Mesenchymal stem cell (in vitro differentiated cells and primary cell): ENCODE measurements at regions not wholly inside any gene's neighbourhood (a gene's known extent, or its start where the extent isn't known, plus 50 kb on each side); places are given as distances from the start of the nearest gene placed in this dataset.

Experiments used
- DNase-seq: peaks from one replicate; pipeline ENCODE4 v3.0.0-alpha.2; 2013
- H2AFZ ChIP-seq: one replicate; pipeline ENCODE4 v1.6.1; 2013; ENCODE audit warnings: low read depth, mild to moderate bottlenecking, control low read depth, inconsistent platforms, low read length, moderate library complexity
- H2AK5ac ChIP-seq: 2 replicates; pipeline ENCODE4 v1.6.1; 2013; ENCODE audit warnings: low read length, moderate library complexity, mild to moderate bottlenecking, inconsistent platforms; ENCODE audit not compliant: severe bottlenecking
- H2BK120ac ChIP-seq: one replicate; pipeline ENCODE4 v1.6.1; 2013; ENCODE audit warnings: low read depth, mild to moderate bottlenecking, inconsistent platforms, low read length, moderate library complexity
- H2BK12ac ChIP-seq, 2 experiments: one replicate each; pipeline ENCODE4 v1.6.1; 2013; ENCODE audit warnings: inconsistent platforms in 2 of 2, low read length in 2 of 2, mild to moderate bottlenecking in 2 of 2, moderate library complexity in 2 of 2, control low read depth in 1 of 2
- H2BK15ac ChIP-seq: one replicate; pipeline ENCODE4 v1.6.1; 2013; ENCODE audit warnings: mild to moderate bottlenecking, low read depth, inconsistent platforms; ENCODE audit not compliant: poor library complexity, severe bottlenecking
- H2BK5ac ChIP-seq: 2 replicates; pipeline ENCODE4 v1.6.1; 2013; ENCODE audit warnings: low read depth, mild to moderate bottlenecking, low read length, control low read depth, inconsistent platforms; ENCODE audit not compliant: poor library complexity, severe bottlenecking
- H3K14ac ChIP-seq, 2 experiments: one replicate each; pipeline ENCODE4 v1.6.1; 2013; ENCODE audit warnings: inconsistent platforms in 2 of 2, low read length in 2 of 2, control low read depth in 1 of 2, mild to moderate bottlenecking in 1 of 2, moderate library complexity in 1 of 2
- H3K18ac ChIP-seq, 2 experiments: one replicate each; pipeline ENCODE4 v1.6.1; 2013; ENCODE audit warnings: inconsistent platforms in 2 of 2, low read length in 2 of 2, control low read depth in 1 of 2, low read depth in 1 of 2, mild to moderate bottlenecking in 1 of 2
- H3K23ac ChIP-seq, 2 experiments: one replicate each; pipeline ENCODE4 v1.6.1; 2013; ENCODE audit warnings: inconsistent platforms in 2 of 2, low read length in 2 of 2, mild to moderate bottlenecking in 2 of 2, moderate library complexity in 2 of 2, control low read depth in 1 of 2
- H3K27ac ChIP-seq: 2 replicates; pipeline ENCODE4 v1.5.1; 2013; ENCODE audit warnings: mild to moderate bottlenecking, moderate library complexity, low read length, control low read depth, inconsistent platforms; ENCODE audit not compliant: poor library complexity, severe bottlenecking
- H3K27me3 ChIP-seq, 2 experiments: 2 replicates each; pipeline versions ENCODE4 v1.6.1 to v1.7.0; 2013; ENCODE audit warnings: low read length in 2 of 2, mild to moderate bottlenecking in 2 of 2, moderate library complexity in 2 of 2, control low read depth in 1 of 2, inconsistent platforms in 1 of 2; ENCODE audit not compliant: control insufficient read depth in 1 of 2, insufficient read depth in 1 of 2
- H3K36me3 ChIP-seq, 2 experiments: 2 replicates each; pipeline versions ENCODE4 v1.6.1 to v1.7.0; 2013; ENCODE audit warnings: low read length in 2 of 2, control low read depth in 1 of 2, inconsistent platforms in 1 of 2, low read depth in 1 of 2, mild to moderate bottlenecking in 1 of 2; ENCODE audit not compliant: insufficient read depth in 2 of 2, control insufficient read depth in 1 of 2
- H3K4ac ChIP-seq, 2 experiments: one replicate each; pipeline ENCODE4 v1.6.1; 2013; ENCODE audit warnings: inconsistent platforms in 2 of 2, low read length in 2 of 2, mild to moderate bottlenecking in 2 of 2, moderate library complexity in 2 of 2, control low read depth in 1 of 2, low read depth in 1 of 2
- H3K4me1 ChIP-seq: 2 replicates; pipeline ENCODE4 v1.6.1; 2013; ENCODE audit warnings: low read depth, low read length, control low read depth; ENCODE audit not compliant: control insufficient read depth, insufficient read depth
- H3K4me2 ChIP-seq: 2 replicates; pipeline ENCODE4 v1.6.1; 2013; ENCODE audit warnings: low read length, mild to moderate bottlenecking, inconsistent platforms; ENCODE audit not compliant: poor library complexity, severe bottlenecking
- H3K4me3 ChIP-seq, 2 experiments: 2 replicates each; pipeline versions ENCODE4 v1.5.1 to v1.7.0; 2013; ENCODE audit warnings: low read length in 2 of 2, mild to moderate bottlenecking in 2 of 2, control low read depth in 1 of 2, low read depth in 1 of 2; ENCODE audit not compliant: insufficient read depth in 1 of 2
- H3K79me1 ChIP-seq: replicated peaks from 2 replicates; pipeline ENCODE4 v1.6.1; 2013; ENCODE audit warnings: mild to moderate bottlenecking, control low read depth, low read length, inconsistent platforms; ENCODE audit not compliant: poor library complexity, severe bottlenecking
- H3K9ac ChIP-seq: 2 replicates; pipeline ENCODE4 v1.7.0; 2013; ENCODE audit warnings: mild to moderate bottlenecking, low read length, moderate library complexity
- H3K9me3 ChIP-seq: 2 replicates; pipeline ENCODE4 v1.7.0; 2013; ENCODE audit warnings: mild to moderate bottlenecking, low read length; ENCODE audit not compliant: control insufficient read depth
- H4K8ac ChIP-seq: one replicate; pipeline ENCODE4 v1.6.1; 2013; ENCODE audit warnings: inconsistent platforms, mild to moderate bottlenecking, low read length, moderate library complexity
- H4K91ac ChIP-seq: one replicate; pipeline ENCODE4 v1.6.1; 2013; ENCODE audit warnings: mild to moderate bottlenecking, low read length, inconsistent platforms
- WGBS: methylation state at CpG from one replicate; pipeline ENCODE4 v1.1.7; 2013; ENCODE audit warnings: mixed read lengths; 5-methylcytosine and 5-hydroxymethylcytosine counted together

- H3K14ac ChIP-seq: no peak overlapping the region
- no peak overlapping the region for H3K4me2 ChIP-seq
- H3K18ac ChIP-seq: no peak overlapping the region
- no peaks in the 10 kb centered on the region for H3K36me3 ChIP-seq
- no peak overlapping the region for H2BK5ac ChIP-seq
- no peak overlapping the region for H2BK15ac ChIP-seq
- H3K79me1 ChIP-seq: no peaks in the 10 kb centered on the region
- H3K4me3 ChIP-seq: no peak overlapping the region
- H3K9ac ChIP-seq: no peak overlapping the region
- no peak overlapping the region for H3K27ac ChIP-seq
- H2BK120ac ChIP-seq: no peak overlapping the region
- H2AK5ac ChIP-seq: no peak overlapping the region
- H3K4me1 ChIP-seq: no peaks in the 10 kb centered on the region
- no peaks in the 10 kb centered on the region for H3K27me3 ChIP-seq
- H2BK12ac ChIP-seq: no peak overlapping the region
- H2AFZ ChIP-seq: no peak overlapping the region
- no peak overlapping the region for H4K8ac ChIP-seq
- H3K9me3 ChIP-seq: no peaks in the 10 kb centered on the region
- no peak overlapping the region for H4K91ac ChIP-seq
- H3K4ac ChIP-seq: no peak overlapping the region
- no peak overlapping the region for H3K23ac ChIP-seq
- no peak for DNase-seq
- WGBS: no CpG with 5 or more reads among the region's 1 CpG
Observed at GRCh38 chr4:28682847-28683246, 1822.2 kb downstream of the STIM2 start.

DNA sequence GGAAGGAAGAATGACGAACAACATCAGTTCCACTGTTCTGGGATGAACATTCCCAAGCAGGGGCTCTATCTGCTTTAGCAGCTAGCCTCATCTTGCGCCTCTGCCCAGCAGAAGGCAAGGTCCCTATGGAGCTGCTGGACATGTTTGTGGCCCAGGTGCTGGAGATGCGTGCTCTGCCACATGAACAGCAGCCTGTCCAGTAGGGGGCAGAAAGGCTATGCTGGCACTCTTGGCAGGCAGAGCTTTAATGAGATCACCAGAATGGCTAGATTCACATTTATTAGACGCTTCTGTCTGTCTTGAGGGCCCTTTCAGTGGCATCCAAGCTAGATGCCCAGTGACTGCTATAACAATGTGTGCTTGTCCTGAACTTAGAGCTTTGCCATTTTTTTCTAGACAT lies 1826.0 kb downstream of the STIM2 start:
- Histone ChIP-seq H3K27me3 (no peaks in the 10 kb centered on the region), H3K23ac (no peak overlapping the region), H3K4ac (no peak overlapping the region), H4K91ac (no peak overlapping the region), H3K4me3 (no peak overlapping the region), H3K9ac (no peak overlapping the region), H3K4me2 (no peak overlapping the region), H3K36me3 (no peaks in the 10 kb centered on the region), H2BK120ac (no peak overlapping the region), H3K14ac (no peak overlapping the region), H2AK5ac (no peak overlapping the region), H2BK12ac (no peak overlapping the region), H3K9me3 (no peaks in the 10 kb centered on the region), H3K79me1 (no peaks in the 10 kb centered on the region), H2BK15ac (no peak overlapping the region), H3K18ac (no peak overlapping the region), H2BK5ac (no peak overlapping the region), H4K8ac (no peak overlapping the region), H3K27ac (no peak overlapping the region), H2AFZ (no peak overlapping the region), H3K4me1 (no peaks in the 10 kb centered on the region)
- WGBS: 73% methylated on average over 4 of the region's 4 CpGs
- peak; percentile 26 for DNase-seq

DNA sequence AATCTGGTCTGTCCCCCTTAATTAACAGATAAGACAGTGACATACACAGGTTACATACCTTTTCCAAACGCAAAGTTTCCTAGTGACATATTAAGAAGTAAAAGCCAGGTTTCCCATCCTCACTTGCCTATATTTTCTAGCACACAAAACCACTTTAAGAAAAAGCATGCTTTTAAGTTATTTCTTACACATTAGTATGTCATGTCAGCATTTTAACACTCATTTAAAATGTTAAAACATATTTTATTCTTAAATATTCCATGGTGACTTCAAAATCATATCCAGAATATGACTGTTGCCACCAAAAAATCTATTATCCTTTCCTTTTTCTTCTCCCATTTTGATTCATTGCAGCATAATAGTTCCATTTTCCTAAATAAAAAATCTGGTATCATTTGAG lies 1830.2 kb downstream of the STIM2 start:
- H3K4ac ChIP-seq: no peak overlapping the region
- no peak overlapping the region for H3K27ac ChIP-seq
- no peak overlapping the region for H3K4me2 ChIP-seq
- no peak overlapping the region for H3K18ac ChIP-seq
- no peak for DNase-seq
- no peak overlapping the region for H3K4me3 ChIP-seq
- H2BK5ac ChIP-seq: no peak overlapping the region
- no peaks in the 10 kb centered on the region for H3K27me3 ChIP-seq
- H2BK120ac ChIP-seq: no peak overlapping the region
- H4K91ac ChIP-seq: no peak overlapping the region
- H3K36me3 ChIP-seq: no peaks in the 10 kb centered on the region
- H4K8ac ChIP-seq: no peak overlapping the region
- H2AK5ac ChIP-seq: no peak overlapping the region
- no peaks in the 10 kb centered on the region for H3K9me3 ChIP-seq
- no peak overlapping the region for H3K23ac ChIP-seq
- H2BK15ac ChIP-seq: no peak overlapping the region
- H2BK12ac ChIP-seq: no peak overlapping the region
- 86% methylated on average over 1 of the region's 1 CpG for WGBS
- no peak overlapping the region for H3K14ac ChIP-seq
- H3K9ac ChIP-seq: no peak overlapping the region
- H3K79me1 ChIP-seq: no peaks in the 10 kb centered on the region
- no peak overlapping the region for H2AFZ ChIP-seq
- H3K4me1 ChIP-seq: no peaks in the 10 kb centered on the region

DNA sequence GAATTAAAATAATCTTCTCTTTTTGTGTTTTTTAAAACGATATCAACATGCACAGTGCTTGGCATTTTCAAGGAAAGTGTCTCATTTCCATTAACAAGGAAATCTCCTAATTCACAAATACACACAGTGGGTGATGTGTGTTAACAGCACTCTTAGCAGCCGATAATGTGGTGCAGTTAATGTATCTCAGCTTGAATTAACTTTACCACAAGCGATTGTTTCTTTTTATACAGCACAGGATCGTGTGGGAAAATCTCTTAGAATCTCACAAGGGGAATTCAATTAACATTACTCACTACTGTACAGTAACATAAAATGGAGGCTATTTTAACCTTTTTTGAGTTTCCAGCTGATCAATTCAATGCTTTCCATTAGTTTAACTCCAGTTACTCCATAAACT lies 1841.9 kb downstream of the STIM2 start:
- Histone ChIP-seq H2BK120ac (no peak overlapping the region), H2BK12ac (no peak overlapping the region), H3K9ac (no peak overlapping the region), H4K8ac (no peak overlapping the region), H3K27me3 (no peaks in the 10 kb centered on the region), H3K4me3 (no peak overlapping the region), H3K4ac (no peak overlapping the region), H3K4me1 (no peaks in the 10 kb centered on the region), H3K18ac (no peak overlapping the region), H2AK5ac (no peak overlapping the region), H3K36me3 (no peaks in the 10 kb centered on the region), H3K23ac (no peak overlapping the region), H2AFZ (no peak overlapping the region), H3K9me3 (no peaks in the 10 kb centered on the region), H2BK15ac (no peak overlapping the region), H3K27ac (no peak overlapping the region), H4K91ac (no peak overlapping the region), H3K14ac (no peak overlapping the region), H3K79me1 (no peaks in the 10 kb centered on the region), H3K4me2 (no peak overlapping the region), H2BK5ac (no peak overlapping the region)
- DNase-seq: no peak
- 94% methylated on average over 2 of the region's 4 CpGs for WGBS
